Choroid plexus epithelial cell (primary cell): ENCODE measurements at regions not wholly inside any gene's neighbourhood (a gene's known extent, or its start where the extent isn't known, plus 50 kb on each side); places are given as distances from the start of the nearest gene placed in this dataset.
"Not testable (repeated sequence)": the region's sequence is repeated elsewhere in the genome, so short reads cannot be mapped to it uniquely, and the experiment has no call there.

ENCODE experiments used
- DNase-seq: peaks from one replicate; pipeline ENCODE4 v3.0.0-alpha.2; 2010; ENCODE audit warnings: low read depth
- H3K4me3 ChIP-seq: 2 replicates; pipeline ENCODE4 v1.5.1; 2011; ENCODE audit warnings: low read depth, mild to moderate bottlenecking, control low read depth, low read length, moderate library complexity
- TF ChIP-seq, protein P1 (sequence below): conservative IDR thresholded peaks from 2 replicates; pipeline ENCODE4 v1.5.1; 2011; ENCODE audit warnings: low read depth, mild to moderate bottlenecking, control low read depth, inconsistent platforms, low read length, moderate library complexity

DNA sequence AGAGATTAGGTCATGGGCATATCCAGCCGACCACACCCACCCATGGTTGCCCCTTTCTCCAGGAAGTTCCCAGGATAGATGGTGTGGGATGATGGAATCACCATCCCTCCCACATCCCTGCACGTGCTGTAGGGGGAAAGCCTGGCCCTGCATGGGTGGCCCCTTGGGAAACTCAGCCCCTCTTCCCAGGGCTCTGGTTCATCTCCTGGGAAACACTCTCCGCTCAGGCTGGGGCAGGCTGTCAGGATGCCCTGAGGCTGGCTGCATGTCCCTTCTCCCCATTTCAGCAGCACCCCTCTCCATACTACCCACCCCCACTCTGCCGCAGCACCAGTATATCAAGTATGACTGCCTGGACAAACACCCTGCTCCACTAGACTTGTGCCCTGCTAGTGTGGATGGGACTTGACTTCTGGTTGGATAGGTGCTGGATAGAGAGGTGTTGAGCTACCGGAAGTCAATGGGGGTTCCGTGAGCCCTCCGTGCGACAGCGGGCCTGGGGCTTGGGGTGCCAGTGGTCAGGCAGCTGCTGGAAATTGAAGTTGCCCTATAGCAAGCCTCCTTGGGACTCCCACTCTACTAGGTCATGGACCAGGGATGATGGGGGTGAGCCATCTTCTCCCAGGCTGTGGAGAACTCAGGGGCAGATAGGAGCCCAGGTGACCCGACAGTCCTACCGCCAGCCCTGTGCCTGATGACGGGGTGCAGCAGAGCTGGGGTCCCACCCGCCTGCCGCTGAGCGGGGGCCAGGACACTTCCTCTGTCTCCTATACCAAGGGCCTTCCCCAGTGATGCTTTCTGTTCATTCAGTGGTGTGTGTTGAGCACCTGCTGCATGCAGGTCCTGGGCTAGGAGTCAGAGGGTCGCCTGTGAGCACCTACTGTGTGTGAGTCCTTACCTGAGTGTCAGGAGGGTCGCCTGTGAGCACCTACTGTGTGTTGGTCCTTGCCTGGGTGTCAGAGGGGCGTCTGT lies 69.4 kb upstream of the COL5A1 start:
- no peak for DNase-seq
- TF ChIP-seq, protein P1, sequence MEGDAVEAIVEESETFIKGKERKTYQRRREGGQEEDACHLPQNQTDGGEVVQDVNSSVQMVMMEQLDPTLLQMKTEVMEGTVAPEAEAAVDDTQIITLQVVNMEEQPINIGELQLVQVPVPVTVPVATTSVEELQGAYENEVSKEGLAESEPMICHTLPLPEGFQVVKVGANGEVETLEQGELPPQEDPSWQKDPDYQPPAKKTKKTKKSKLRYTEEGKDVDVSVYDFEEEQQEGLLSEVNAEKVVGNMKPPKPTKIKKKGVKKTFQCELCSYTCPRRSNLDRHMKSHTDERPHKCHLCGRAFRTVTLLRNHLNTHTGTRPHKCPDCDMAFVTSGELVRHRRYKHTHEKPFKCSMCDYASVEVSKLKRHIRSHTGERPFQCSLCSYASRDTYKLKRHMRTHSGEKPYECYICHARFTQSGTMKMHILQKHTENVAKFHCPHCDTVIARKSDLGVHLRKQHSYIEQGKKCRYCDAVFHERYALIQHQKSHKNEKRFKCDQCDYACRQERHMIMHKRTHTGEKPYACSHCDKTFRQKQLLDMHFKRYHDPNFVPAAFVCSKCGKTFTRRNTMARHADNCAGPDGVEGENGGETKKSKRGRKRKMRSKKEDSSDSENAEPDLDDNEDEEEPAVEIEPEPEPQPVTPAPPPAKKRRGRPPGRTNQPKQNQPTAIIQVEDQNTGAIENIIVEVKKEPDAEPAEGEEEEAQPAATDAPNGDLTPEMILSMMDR: no peak
- H3K4me3 ChIP-seq: no peak overlapping the region

GRCh38 chr9:134574686-134575085 lies 66.9 kb upstream of the COL5A1 start:
- H3K4me3 ChIP-seq, DNase-seq: not testable (repeated sequence)

DNA sequence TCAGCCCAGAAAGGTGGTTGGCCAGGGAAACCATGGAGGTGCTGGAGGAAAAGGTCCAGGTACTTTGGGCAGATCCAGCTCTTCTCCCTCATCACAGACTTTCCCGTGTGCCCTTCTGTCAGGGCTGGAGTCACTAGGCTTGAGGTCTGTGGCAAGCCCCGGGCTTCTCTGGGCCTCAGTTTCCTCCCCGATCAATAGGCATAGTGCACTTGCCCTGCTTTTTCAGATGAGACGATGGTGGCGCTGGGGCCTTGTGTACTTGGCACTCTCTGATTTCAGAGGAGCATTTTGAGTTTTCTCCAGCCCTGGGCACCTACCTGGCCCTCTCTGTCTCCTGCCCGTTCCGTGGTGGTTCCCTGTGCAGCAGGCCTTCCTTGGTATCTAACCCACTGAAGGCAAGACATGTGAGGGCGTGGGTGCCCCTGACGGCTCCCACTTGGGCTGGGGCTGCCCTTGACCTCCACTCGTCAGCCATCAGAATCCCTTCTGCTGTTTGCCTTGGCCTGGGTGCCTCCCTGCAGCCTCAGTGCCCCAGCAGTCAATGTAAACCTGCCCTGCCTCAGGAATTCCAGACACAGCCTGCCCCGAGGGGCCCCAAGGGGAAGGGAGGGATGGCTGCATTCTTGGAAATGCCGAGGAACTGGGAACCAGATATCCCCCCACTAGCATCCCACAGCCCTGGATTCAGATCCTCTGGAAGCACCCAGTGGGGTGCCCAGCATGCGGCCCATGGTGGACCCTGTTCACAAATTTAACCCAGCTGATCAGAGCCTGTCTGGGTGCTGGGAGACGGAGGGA lies 66.3 kb upstream of the COL5A1 start:
- TF ChIP-seq, protein P1: no peak
- no peak for DNase-seq

GRCh38 chr9:134575901-134576176 lies 65.8 kb upstream of the COL5A1 start:
- DNase-seq: no peak
- H3K4me3 ChIP-seq: no peak overlapping the region
- TF ChIP-seq, protein P1: no peak

More for the DNA sequence above, 66.3 kb upstream of the COL5A1 start:
- no peak overlapping the region for H3K4me3 ChIP-seq

DNA sequence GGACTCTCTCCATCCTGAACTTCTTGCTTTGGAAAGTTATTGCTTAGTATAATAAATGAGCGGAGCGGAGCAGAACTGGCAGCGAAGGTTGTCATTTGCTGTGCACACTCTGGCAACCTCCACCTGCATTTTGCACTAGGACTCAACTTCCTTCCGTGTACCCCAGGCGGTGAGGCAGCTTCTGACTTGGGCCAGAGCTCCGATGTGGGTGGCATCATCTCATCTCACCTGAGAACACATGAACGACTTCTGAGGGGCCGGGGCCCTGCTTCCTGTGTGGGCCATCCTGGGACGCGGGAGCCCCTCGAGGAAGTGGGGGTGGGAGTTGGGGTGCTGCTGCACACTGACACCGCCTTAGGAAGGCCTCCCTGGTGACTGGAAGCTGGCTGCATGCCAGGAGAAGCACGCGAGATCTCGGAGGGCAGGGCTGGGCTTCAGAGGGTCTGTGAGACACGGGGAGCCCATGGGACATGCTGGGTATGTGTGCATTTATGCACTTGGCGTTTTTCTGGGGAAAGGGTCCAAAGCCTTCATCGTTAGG lies 56.5 kb upstream of the COL5A1 start:
- TF ChIP-seq, protein P1: no peak
- no peak for DNase-seq
- no peak overlapping the region for H3K4me3 ChIP-seq

DNA sequence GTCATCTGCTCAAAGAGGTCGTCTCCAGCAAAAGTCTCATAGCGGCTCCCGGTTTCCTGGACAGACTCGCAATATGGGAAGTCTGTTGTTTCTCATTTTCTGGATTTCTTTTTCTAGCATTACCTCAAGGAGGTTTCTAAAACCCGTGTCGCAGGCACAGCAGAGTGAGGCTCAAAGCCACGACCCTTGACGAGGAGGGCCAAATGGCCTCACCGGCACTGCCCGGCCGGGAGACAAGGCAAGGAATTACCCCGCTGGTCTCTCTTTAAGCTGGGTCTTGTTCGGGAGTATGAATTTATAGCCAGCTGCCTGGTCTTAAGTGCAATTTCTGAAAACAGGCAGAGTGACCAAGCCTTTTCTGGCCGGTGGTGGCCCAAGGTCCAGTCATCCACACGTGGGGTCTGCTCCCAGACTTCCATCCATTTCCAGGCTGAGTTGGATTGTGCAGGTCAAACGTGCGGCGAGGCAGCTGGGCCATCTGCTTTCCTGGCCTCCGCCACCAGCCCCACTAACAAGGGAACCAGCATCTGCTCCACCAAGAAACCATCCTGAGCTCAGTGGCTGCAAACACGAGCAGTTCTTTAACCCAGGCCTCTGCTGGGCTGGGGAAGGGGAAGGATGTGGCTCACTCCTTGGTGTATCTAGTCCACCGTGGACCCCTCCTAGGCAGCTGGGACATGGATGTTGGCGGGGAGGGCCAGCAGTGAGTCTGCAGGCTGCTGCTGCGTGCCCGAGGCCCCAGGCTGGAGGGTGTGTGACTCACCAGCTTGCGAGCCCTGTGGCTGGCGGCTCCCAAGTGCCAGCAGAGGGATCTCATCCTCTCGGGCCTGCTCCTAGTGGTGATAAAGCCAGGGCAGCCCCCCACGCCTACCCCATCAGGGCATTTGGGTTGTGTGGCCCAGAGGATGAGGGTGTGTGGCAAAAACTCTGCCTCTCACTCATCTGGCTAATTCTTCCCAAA lies 55.6 kb upstream of the COL5A1 start:
- H3K4me3 ChIP-seq: no peak overlapping the region
- DNase-seq: peak; percentile 58
- TF ChIP-seq, protein P1: peak; percentile 34
